ENCODE measurements at regions not wholly inside any gene's neighbourhood (a gene's known extent, or its start where the extent isn't known, plus 50 kb on each side); places are given as distances from the start of the nearest gene placed in this dataset.
"Not testable (repeated sequence)": the region's sequence is repeated elsewhere in the genome, so short reads cannot be mapped to it uniquely, and the experiment has no call there.

GRCh38 chr4:137738375-137738990, 206.2 kb upstream of the PCDH18 start:
- no peaks in the 10 kb centered on the region for H3K4me1 ChIP-seq (ENCODE audit: control insufficient read depth in 1 of 2, insufficient read depth in 1 of 2, low read depth in 1 of 2, low read length in 1 of 2)
- no peak for TF ChIP-seq CTCF (IDR thresholded peaks at IDR 0.05)
- no peaks in the 10 kb centered on the region for H3K9me3 ChIP-seq
- no peaks in the 10 kb centered on the region for H3K36me3 ChIP-seq
- no peak overlapping the region for H3K27ac ChIP-seq
- H3K4me3 ChIP-seq (ENCODE audit: low read depth in 1 of 2, low read length in 1 of 2): no peak overlapping the region
- H3K27me3 ChIP-seq: no peaks in the 10 kb centered on the region

GRCh38 chr4:137735561-137736104, 203.3 kb upstream of the PCDH18 start:
- Histone ChIP-seq H3K27me3 (no peaks in the 10 kb centered on the region), H3K4me3 (ENCODE audit: low read depth in 1 of 2, low read length in 1 of 2) (no peak overlapping the region), H3K27ac (no peak overlapping the region), H3K9me3 (no peaks in the 10 kb centered on the region), H3K36me3 (no peaks in the 10 kb centered on the region), H3K4me1 (ENCODE audit: control insufficient read depth in 1 of 2, insufficient read depth in 1 of 2, low read depth in 1 of 2, low read length in 1 of 2) (no peaks in the 10 kb centered on the region)
- no peak for TF ChIP-seq CTCF (IDR thresholded peaks at IDR 0.05)

GRCh38 chr4:137733174-137734141, 201.2 kb upstream of the PCDH18 start:
- not testable (repeated sequence) for H3K4me3 ChIP-seq (ENCODE audit: low read depth in 1 of 2, low read length in 1 of 2); H3K9me3 ChIP-seq; H3K36me3 ChIP-seq; H3K4me1 ChIP-seq (ENCODE audit: control insufficient read depth in 1 of 2, insufficient read depth in 1 of 2, low read depth in 1 of 2, low read length in 1 of 2); H3K27ac ChIP-seq; H3K27me3 ChIP-seq

- TF ChIP-seq CTCF (IDR thresholded peaks at IDR 0.05): no peak
- Histone ChIP-seq H3K36me3 (no peaks in the 10 kb centered on the region), H3K27me3 (no peaks in the 10 kb centered on the region), H3K4me3 (ENCODE audit: low read depth in 1 of 2, low read length in 1 of 2) (no peak overlapping the region), H3K4me1 (ENCODE audit: control insufficient read depth in 1 of 2, insufficient read depth in 1 of 2, low read depth in 1 of 2, low read length in 1 of 2) (no peaks in the 10 kb centered on the region), H3K9me3 (no peaks in the 10 kb centered on the region), H3K27ac (no peak overlapping the region)
These were observed 190.6 kb upstream of the PCDH18 start for GRCh38 chr4:137722910-137723309.

GRCh38 chr4:137711502-137711901, 179.2 kb upstream of the PCDH18 start:
- H3K4me1 ChIP-seq (ENCODE audit: control insufficient read depth in 1 of 2, insufficient read depth in 1 of 2, low read depth in 1 of 2, low read length in 1 of 2): no peaks in the 10 kb centered on the region
- H3K36me3 ChIP-seq: no peaks in the 10 kb centered on the region
- no peaks in the 10 kb centered on the region for H3K9me3 ChIP-seq
- no peak for TF ChIP-seq CTCF (IDR thresholded peaks at IDR 0.05)
- H3K4me3 ChIP-seq (ENCODE audit: low read depth in 1 of 2, low read length in 1 of 2): no peak overlapping the region
- H3K27ac ChIP-seq: no peak overlapping the region
- no peaks in the 10 kb centered on the region for H3K27me3 ChIP-seq

- Histone ChIP-seq H3K4me3 (ENCODE audit: low read depth in 1 of 2, low read length in 1 of 2) (no peak overlapping the region), H3K9me3 (no peaks in the 10 kb centered on the region), H3K27ac (no peak overlapping the region), H3K36me3 (no peaks in the 10 kb centered on the region), H3K4me1 (ENCODE audit: control insufficient read depth in 1 of 2, insufficient read depth in 1 of 2, low read depth in 1 of 2, low read length in 1 of 2) (no peaks in the 10 kb centered on the region), H3K27me3 (no peaks in the 10 kb centered on the region)
- TF ChIP-seq CTCF (IDR thresholded peaks at IDR 0.05): no peak
These were observed 175.3 kb upstream of the PCDH18 start for GRCh38 chr4:137707626-137708025.

Data from neutrophil (primary cell).